Sciatic nerve (tissue), 2 donors: ENCODE measurements at regions not wholly inside any gene's neighbourhood (a gene's known extent, or its start where the extent isn't known, plus 50 kb on each side); places are given as distances from the start of the nearest gene placed in this dataset.
"Not testable (repeated sequence)": the region's sequence is repeated elsewhere in the genome, so short reads cannot be mapped to it uniquely, and the experiment has no call there.

Experiments
- ATAC-seq: fragments of 200-7000 bp; cut with Tn5 transposase; one replicate; pipeline ENCODE4 v1.9.1; 2020; ENCODE audit warnings: mild to moderate bottlenecking, moderate library complexity
- DNase-seq: peaks from one replicate; pipeline ENCODE4 v3.0.0-alpha.2; 2020; ENCODE audit warnings: low spot score
- intact Hi-C: fragments of 100-400 bp; cut with DNase I; formaldehyde crosslinking; loops from one replicate; pipeline ENCODE4 v1.14.2; 2022
- donor health status: DM: no; HTN: no; CAD: no.
- donor health status: DM: no; HTN: no; CAD: no.

- ATAC-seq: no peak
- no peak for DNase-seq
- intact Hi-C loops: no loop called here
These were observed 559.5 kb upstream of the SGCD start for GRCh38 chr5:155767470-155767869.

- DNase-seq (no peak), ATAC-seq (no peak)
- intact Hi-C loops: no loop called here
These were observed 558.6 kb upstream of the SGCD start for GRCh38 chr5:155768332-155768731.

- intact Hi-C loops: no loop called here
- DNase-seq (no peak), ATAC-seq (no peak)
These were observed 554.8 kb upstream of the SGCD start for GRCh38 chr5:155772009-155772662.

- ATAC-seq (no peak), DNase-seq (no peak)
- intact Hi-C loops: no loop called here
These were observed 553.3 kb upstream of the SGCD start for GRCh38 chr5:155773680-155774079.

GRCh38 chr5:155780260-155780659 lies 546.7 kb upstream of the SGCD start:
- DNase-seq: no peak
- intact Hi-C loops: no loop called here
- ATAC-seq: no peak

- ATAC-seq (no peak), DNase-seq (no peak)
- intact Hi-C loops: no loop called here
These were observed 543.7 kb upstream of the SGCD start for GRCh38 chr5:155783246-155783645.

GRCh38 chr5:155783791-155784190 lies 543.2 kb upstream of the SGCD start:
- DNase-seq (no peak), ATAC-seq (no peak)
- intact Hi-C loops: no loop called here

- no peak for DNase-seq
- ATAC-seq: no peak
- intact Hi-C loops: no loop called here
These were observed 540.9 kb upstream of the SGCD start for GRCh38 chr5:155786108-155786507.

GRCh38 chr5:155792873-155793272 lies 534.1 kb upstream of the SGCD start:
- DNase-seq: no peak
- no peak for ATAC-seq
- intact Hi-C loops: no loop called here

- intact Hi-C loops: no loop called here
- no peak for ATAC-seq
- no peak for DNase-seq
These were observed 532.2 kb upstream of the SGCD start for GRCh38 chr5:155794795-155795194.

GRCh38 chr5:155799308-155799707 lies 527.7 kb upstream of the SGCD start:
- intact Hi-C loops: no loop called here
- no peak for DNase-seq
- ATAC-seq: no peak

GRCh38 chr5:155807884-155808576 lies 518.9 kb upstream of the SGCD start:
- intact Hi-C loops: no loop called here
- DNase-seq: no peak
- ATAC-seq: no peak

- intact Hi-C loops: no loop called here
- no peak for DNase-seq
These were observed 511.7 kb upstream of the SGCD start for GRCh38 chr5:155815248-155815647.

GRCh38 chr5:155822177-155822576 lies 504.8 kb upstream of the SGCD start:
- no peak for ATAC-seq
- intact Hi-C loops: no loop called here
- DNase-seq: no peak

More at GRCh38 chr5:155815248-155815647, 511.7 kb upstream of the SGCD start:
- ATAC-seq: no peak

- intact Hi-C loops: no loop called here
- ATAC-seq (no peak), DNase-seq (no peak)
These were observed 500.1 kb upstream of the SGCD start for GRCh38 chr5:155826611-155827507.

- ATAC-seq, intact Hi-C loops, DNase-seq: not testable (repeated sequence)
These were observed 499.5 kb upstream of the SGCD start for GRCh38 chr5:155827508-155827815.

- intact Hi-C loops: no loop called here
- ATAC-seq (no peak), DNase-seq (no peak)
These were observed 499.0 kb upstream of the SGCD start for GRCh38 chr5:155827949-155828348.

- intact Hi-C loops: no loop called here
These were observed 495.5 kb upstream of the SGCD start for GRCh38 chr5:155831491-155831890.

GRCh38 chr5:155833287-155833686 lies 493.7 kb upstream of the SGCD start:
- DNase-seq: no peak
- no peak for ATAC-seq
- intact Hi-C loops: no loop called here

More at GRCh38 chr5:155831491-155831890, 495.5 kb upstream of the SGCD start:
- DNase-seq (no peak), ATAC-seq (no peak)
